HepG2 (cell line): ENCODE measurements at regions not wholly inside any gene's neighbourhood (a gene's known extent, or its start where the extent isn't known, plus 50 kb on each side); places are given as distances from the start of the nearest gene placed in this dataset.

Experiments
- ATAC-seq: fragments of 200-7000 bp; cut with Tn5 transposase; 3 replicates; pipeline ENCODE4 v1.9.1; 2020; ENCODE audit warnings: mild to moderate bottlenecking, moderate library complexity
- BruUV-seq: library from RNA; stranded (reverse); fragments of 400-500 nt; replicated peaks from 2 replicates; lab custom pipeline; 2021; lab: Mats Ljungman, UMichigan
- CTCF ChIA-PET: fragments of 300-600 bp; formaldehyde crosslinking; extraction: SDS; loops from one replicate; lab custom pipeline; 2021; ENCODE audit warnings: low total read pairs, inconsistent platforms, low intra/inter-chr PET ratio; lab: Yijun Ruan, JAX
- POLR2A ChIA-PET: fragments of 350-600 bp; sonication (Branson Sonifier 250); formaldehyde crosslinking; loops from one replicate; lab custom pipeline; 2020; ENCODE audit warnings: antibody characterized with exemption, inconsistent platforms; lab: Yijun Ruan, JAX
- DNase-seq: peaks from one replicate; pipeline ENCODE4 v3.0.0-alpha.2; 2015; ENCODE audit warnings: low spot score
- FAIRE-seq: peaks from 3 replicates; lab custom pipeline; 2011; peaks lifted over from hg19 to GRCh38; lab: Jason Lieb, UNC
- H2AFZ ChIP-seq: one replicate; pipeline ENCODE4 v1.6.1; 2011; ENCODE audit warnings: low read length, inconsistent platforms
- H3K27ac ChIP-seq: fragments of 300-600 bp; 3 replicates; pipeline ENCODE4 v1.8.0; 2011; ENCODE audit warnings: mixed run types, mild to moderate bottlenecking, mixed read lengths, low read length, inconsistent platforms; ENCODE audit not compliant: insufficient read depth; ENCODE audit errors: extremely low read length
- H3K27me3 ChIP-seq, 2 experiments: fragments of 200-600 bp in 1 of 2; 2 replicates in 1 of 2; 3 replicates in 1 of 2; pipeline versions ENCODE4 v1.6.0 to v1.8.0; 2011; ENCODE audit warnings: low read length in 2 of 2, mild to moderate bottlenecking in 2 of 2, moderate library complexity in 2 of 2, inconsistent platforms in 1 of 2; ENCODE audit not compliant: insufficient read depth in 2 of 2, control insufficient read depth in 1 of 2
- H3K36me3 ChIP-seq, 2 experiments: fragments of 200-600 bp in 1 of 2; replicated peaks in 1 of 2; 2 replicates in 1 of 2; 3 replicates in 1 of 2; pipeline versions ENCODE4 v1.5.1 to v1.8.0; 2011; ENCODE audit warnings: low read length in 2 of 2, inconsistent platforms in 1 of 2; ENCODE audit not compliant: insufficient read depth in 2 of 2, control insufficient read depth in 1 of 2
- H3K4me1 ChIP-seq: 2 replicates; pipeline ENCODE4 v1.5.1; 2012; ENCODE audit warnings: low read length, inconsistent platforms; ENCODE audit not compliant: insufficient read depth
- H3K4me2 ChIP-seq: 2 replicates; pipeline ENCODE4 v1.6.0; 2011; ENCODE audit warnings: low read depth, low read length, inconsistent platforms
- H3K4me3 ChIP-seq, 3 experiments: fragments of 200-600 bp in 1 of 3; sonication (generic), shearing (Covaris generic) in 1 of 3; replicated peaks in 1 of 3; 2 replicates each; pipeline ENCODE4 v1.5.1; 2011 to 2016; ENCODE audit warnings: low read length in 3 of 3, inconsistent platforms in 2 of 3, low read depth in 2 of 3, mild to moderate bottlenecking in 2 of 3, control low read depth in 1 of 3, mixed read lengths in 1 of 3; ENCODE audit not compliant: insufficient read depth in 1 of 3
- H3K79me2 ChIP-seq: one replicate; pipeline ENCODE4 v1.6.1; 2011; ENCODE audit warnings: low read length, inconsistent platforms; ENCODE audit not compliant: insufficient read depth
- H3K9ac ChIP-seq: 2 replicates; pipeline ENCODE4 v1.6.0; 2011; ENCODE audit warnings: mild to moderate bottlenecking, low read depth, low read length, inconsistent platforms; ENCODE audit not compliant: insufficient read depth
- H3K9me3 ChIP-seq: 2 replicates; pipeline ENCODE4 v1.5.1; 2012; ENCODE audit warnings: mild to moderate bottlenecking, low read length
- H4K20me1 ChIP-seq: 2 replicates; pipeline ENCODE4 v1.6.0; 2011; ENCODE audit warnings: inconsistent platforms, mild to moderate bottlenecking, low read length, moderate library complexity; ENCODE audit not compliant: insufficient read depth
- ATF7 ChIP-seq, 2 experiments: fragments of 450-650 bp in 1 of 2; sonication (generic) in 1 of 2; formaldehyde crosslinking in 1 of 2; IDR thresholded peaks; 2 replicates each; pipeline versions ENCODE4 v1.4.0 to v1.6.1; 2016 to 2020; ENCODE audit warnings: antibody characterized with exemption in 1 of 2, mild to moderate bottlenecking in 1 of 2, missing genetic modification reagents in 1 of 2
- CSRNP2 ChIP-seq: sonication (generic); formaldehyde crosslinking; conservative IDR thresholded peaks from 2 replicates; pipeline ENCODE4 v1.8.0; 2022; ENCODE audit warnings: low read depth, missing genetic modification reagents
- ETS1 ChIP-seq: sonication (generic); formaldehyde crosslinking; IDR thresholded peaks from 2 replicates; pipeline ENCODE4 v1.4.0; 2020; ENCODE audit warnings: missing genetic modification reagents
- ETV5 ChIP-seq: IDR thresholded peaks from 2 replicates; pipeline ENCODE4 v1.6.1; 2018; ENCODE audit warnings: missing biosample characterization, missing genetic modification reagents, inconsistent platforms, borderline replicate concordance
- GPN1 ChIP-seq: sonication (generic); formaldehyde crosslinking; IDR thresholded peaks from 2 replicates; pipeline ENCODE4 v1.5.1; 2020; ENCODE audit warnings: missing genetic modification reagents, borderline replicate concordance
- HDAC1 ChIP-seq: sonication (generic); formaldehyde crosslinking; IDR thresholded peaks from 2 replicates; pipeline ENCODE4 v1.5.1; 2020; ENCODE audit warnings: mild to moderate bottlenecking, missing genetic modification reagents
- MAFG ChIP-seq: sonication (generic); formaldehyde crosslinking; IDR thresholded peaks from 2 replicates; pipeline ENCODE4 v1.5.1; 2020; ENCODE audit warnings: mild to moderate bottlenecking, missing genetic modification reagents
- MED13 ChIP-seq: sonication (generic); formaldehyde crosslinking; IDR thresholded peaks from 2 replicates; pipeline ENCODE4 v1.5.0; 2020; ENCODE audit warnings: missing genetic modification reagents
- RNF2 ChIP-seq: fragments of 450-650 bp; conservative IDR thresholded peaks from 2 replicates; pipeline ENCODE4 v1.6.1; 2016; ENCODE audit warnings: low read depth
- SRSF9 ChIP-seq: fragments of 200-400 bp; formaldehyde crosslinking; IDR thresholded peaks from 2 replicates; pipeline ENCODE4 v1.6.1; 2018; ENCODE audit warnings: borderline replicate concordance, mild to moderate bottlenecking, low read depth, low read length; ENCODE audit not compliant: insufficient read depth, poor library complexity, severe bottlenecking
- ZNF260 ChIP-seq: sonication (generic); formaldehyde crosslinking; IDR thresholded peaks from 2 replicates; pipeline ENCODE4 v1.4.0; 2020; ENCODE audit warnings: missing genetic modification reagents, low read depth, mild to moderate bottlenecking, borderline replicate concordance
- ZNF614 ChIP-seq: IDR thresholded peaks from 2 replicates; pipeline ENCODE4 v1.6.1; 2018; ENCODE audit warnings: missing biosample characterization, missing genetic modification reagents, inconsistent platforms, borderline replicate concordance
- ZNF776 ChIP-seq: sonication (generic); formaldehyde crosslinking; IDR thresholded peaks from 2 replicates; pipeline ENCODE4 v1.4.0; 2020; ENCODE audit warnings: mild to moderate bottlenecking, missing genetic modification reagents
- ZNF841 ChIP-seq: sonication (generic); formaldehyde crosslinking; IDR thresholded peaks from 2 replicates; pipeline ENCODE4 v1.8.1; 2023; ENCODE audit warnings: missing genetic modification reagents, borderline replicate concordance
- in situ Hi-C: cut with HindIII; loops from 2 replicates; pipeline ENCODE4 v1.10.0; 2017; ENCODE audit warnings: low pct_unique_long_range_greater_than_20kb; ENCODE audit not compliant: extremely low pct_ligation_motif_present
- intact Hi-C: fragments of 100-400 bp; cut with micrococcal nuclease; formaldehyde crosslinking; loops from one replicate; pipeline ENCODE4 v1.10.0; 2022; ENCODE audit not compliant: unreplicated experiment

GRCh38 chr2:136059036-136059472 lies 58.9 kb downstream of the CXCR4 start (continued):
- TF ChIP-seq CSRNP2 = no peak

- TF ChIP-seq GPN1 (CRISPR knock-in tag) (no peak), MAFG (CRISPR knock-in tag) (no peak), ATF7 (IDR thresholded peaks at IDR 0.05) (no peak), ATF7 (CRISPR knock-in tag; IDR thresholded peaks at IDR 0.05) (no peak), ZNF776 (no peak), ZNF260 (CRISPR knock-in tag) (no peak), RNF2 (no peak), ZNF841 (CRISPR knock-in tag) (no peak), ETS1 (CRISPR knock-in tag) (no peak), SRSF9 (no peak), MED13 (no peak), ZNF614 (CRISPR knock-in tag) (no peak), HDAC1 (CRISPR knock-in tag) (no peak), ETV5 (CRISPR knock-in tag) (no peak)
- no TSS peak for BruUV-seq
- POLR2A ChIA-PET = no interaction called here
- DNase-seq (no peak), FAIRE-seq (no peak), ATAC-seq (no peak)
- no peaks in the 10 kb centered on the region for H3K27me3 ChIP-seq
- H3K4me1 ChIP-seq = no peaks in the 10 kb centered on the region
- no peak overlapping the region for H3K9ac ChIP-seq
- H3K4me2 ChIP-seq = no peak overlapping the region
- H3K79me2 ChIP-seq = no peaks in the 10 kb centered on the region
- in situ Hi-C loops (no loop called here), intact Hi-C loops (no loop called here)
- no peaks in the 10 kb centered on the region for H4K20me1 ChIP-seq
- CTCF ChIA-PET = no interaction called here
- no peaks in the 10 kb centered on the region for H3K36me3 ChIP-seq
- no peak overlapping the region for H2AFZ ChIP-seq
- H3K27ac ChIP-seq = no peak overlapping the region
- no peaks in the 10 kb centered on the region for H3K9me3 ChIP-seq
- no peak overlapping the region for H3K4me3 ChIP-seq
Observed at GRCh38 chr2:136058262-136058661, 59.7 kb downstream of the CXCR4 start.
